ENCODE measurements at regions not wholly inside any gene's neighbourhood (a gene's known extent, or its start where the extent isn't known, plus 50 kb on each side); places are given as distances from the start of the nearest gene placed in this dataset.
A peak's percentile ranks its signal among the peaks of the same experiment; 100 is the strongest.

DNA sequence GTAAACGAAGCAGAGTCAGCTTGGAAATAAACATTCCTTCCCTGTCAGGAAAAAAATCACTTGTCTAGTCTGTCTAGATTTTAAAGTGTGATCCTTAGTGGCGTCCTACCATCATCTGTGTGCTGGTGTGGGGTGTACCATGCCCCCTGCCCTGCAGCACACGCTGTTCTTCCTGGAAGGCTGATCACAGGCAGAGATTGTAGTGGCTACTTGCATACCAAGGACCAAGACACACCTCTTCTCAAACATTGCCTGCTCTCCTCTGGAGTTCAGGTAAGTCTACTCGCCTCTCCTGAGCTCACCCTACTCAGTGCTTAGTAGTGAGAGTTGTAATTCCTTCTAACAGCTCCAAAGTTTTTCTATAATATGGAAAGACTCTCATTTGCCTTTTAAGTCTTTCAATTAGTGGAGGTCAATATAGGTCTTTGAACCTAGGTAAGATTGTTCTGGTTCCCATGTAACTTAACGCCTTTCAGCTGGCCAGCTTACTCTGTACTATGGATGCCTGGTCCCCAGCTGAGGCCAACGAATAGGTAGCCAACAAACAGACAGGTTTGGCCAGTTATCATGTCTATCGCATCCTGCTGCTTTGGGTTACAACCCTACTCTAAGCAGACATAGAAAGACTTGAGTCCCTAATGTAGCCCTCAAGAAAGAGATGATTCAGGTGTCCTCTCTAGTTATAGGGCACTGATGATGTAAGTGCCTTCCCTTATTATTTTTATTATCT lies 55.4 kb downstream of the XCL1 start:
- DNase-seq: no peak

DNA sequence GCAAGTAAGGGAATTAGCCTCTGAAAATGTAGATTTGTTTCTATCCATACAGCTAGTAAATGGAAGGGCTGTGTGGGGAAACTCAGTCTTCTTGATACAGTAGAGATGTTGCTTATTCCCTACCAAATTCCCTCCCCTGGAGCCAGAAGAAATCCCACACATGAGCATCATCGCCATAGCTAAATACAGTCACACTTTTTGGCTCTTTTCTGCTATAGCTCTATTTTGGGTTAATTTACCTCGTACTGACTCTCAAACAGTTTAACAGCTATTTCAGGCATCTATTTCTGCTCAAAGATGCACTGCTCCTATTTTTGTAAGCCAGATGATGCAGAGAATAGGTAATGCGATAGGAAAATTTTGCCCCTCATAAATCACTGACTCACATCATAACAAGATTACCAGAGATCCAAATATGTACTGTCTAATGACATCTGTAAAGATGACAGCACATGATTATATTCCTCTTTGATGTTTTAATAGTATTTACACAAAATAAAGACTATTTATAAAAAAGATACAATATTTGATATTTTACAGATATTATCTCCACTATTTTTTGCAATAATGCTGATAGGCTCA lies 58.6 kb downstream of the XCL1 start:
- DNase-seq: peak; percentile 46

GRCh38 chr1:168636200-168636599 lies 59.8 kb downstream of the XCL1 start:
- peak; percentile 42 for DNase-seq

DNA sequence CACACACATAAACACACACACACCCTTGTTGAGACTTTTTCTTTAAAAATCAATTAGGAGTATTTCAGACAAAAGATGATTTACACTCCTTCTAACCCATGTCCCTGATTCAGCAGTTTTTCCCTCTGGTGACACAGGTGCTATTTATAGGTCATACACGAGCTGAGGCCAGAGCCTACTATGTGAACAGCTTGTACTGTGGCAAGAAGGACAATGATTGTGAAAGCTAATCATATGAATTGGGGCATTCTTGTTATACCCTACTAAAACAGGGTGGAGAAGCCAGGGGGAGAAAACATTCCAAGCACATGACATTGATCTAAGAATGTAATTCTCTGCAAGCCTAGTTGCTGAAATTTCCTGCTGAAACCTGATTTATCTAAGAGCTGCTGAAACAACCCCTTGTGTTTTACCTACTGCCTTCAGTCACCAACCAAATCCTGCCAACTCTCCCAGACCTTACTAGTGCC lies 60.3 kb downstream of the XCL1 start:
- peak; percentile 13 for DNase-seq

GRCh38 chr1:168637350-168637991 lies 61.1 kb downstream of the XCL1 start:
- DNase-seq: peak; percentile 78

DNA sequence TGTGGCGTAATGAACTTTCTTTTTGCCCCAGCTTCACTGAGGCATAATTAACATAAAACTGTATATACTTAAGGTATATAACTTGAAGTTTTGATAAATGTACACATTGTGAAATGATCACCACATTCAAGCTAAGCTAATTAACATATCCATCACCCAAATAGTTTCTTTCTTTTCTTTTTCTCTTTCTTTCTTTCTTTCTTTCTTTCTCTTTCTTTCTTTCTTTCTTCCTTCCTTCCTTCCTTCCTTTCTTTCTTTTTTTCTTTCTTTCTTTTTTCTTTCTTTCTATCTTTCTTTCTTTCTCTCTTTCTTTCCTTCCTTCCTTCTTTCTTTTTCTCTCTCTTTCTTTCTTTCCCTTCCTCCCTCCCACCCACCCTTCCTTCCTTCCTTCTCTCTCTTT lies 62.5 kb downstream of the XCL1 start:
- DNase-seq: no peak

GRCh38 chr1:168640182-168640581 lies 63.8 kb downstream of the XCL1 start:
- no peak for DNase-seq

DNA sequence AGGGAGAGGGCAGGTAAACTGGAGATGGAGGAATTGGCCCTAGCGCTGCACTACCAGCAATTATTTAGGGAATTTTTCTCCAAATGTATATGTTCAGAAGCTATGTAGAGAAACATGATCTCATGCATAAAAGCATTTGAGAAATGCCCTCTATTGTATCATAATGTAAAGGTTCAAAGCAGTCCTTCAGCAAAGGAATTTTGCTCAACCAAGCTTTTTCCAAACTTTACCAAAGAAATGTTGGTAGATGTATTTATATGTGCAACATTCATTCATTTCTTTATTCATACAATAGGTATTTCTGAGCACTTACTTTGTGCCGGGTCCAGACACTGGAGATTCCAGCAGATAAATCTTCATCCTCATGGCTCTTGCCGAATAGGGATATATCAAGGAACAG lies 64.4 kb downstream of the XCL1 start:
- DNase-seq: no peak

GRCh38 chr1:168643152-168643551 lies 66.7 kb downstream of the XCL1 start:
- DNase-seq: no peak

Data from NCI-H69 (cell line).